ENCODE measurements at regions not wholly inside any gene's neighbourhood (a gene's known extent, or its start where the extent isn't known, plus 50 kb on each side); places are given as distances from the start of the nearest gene placed in this dataset.

DNA sequence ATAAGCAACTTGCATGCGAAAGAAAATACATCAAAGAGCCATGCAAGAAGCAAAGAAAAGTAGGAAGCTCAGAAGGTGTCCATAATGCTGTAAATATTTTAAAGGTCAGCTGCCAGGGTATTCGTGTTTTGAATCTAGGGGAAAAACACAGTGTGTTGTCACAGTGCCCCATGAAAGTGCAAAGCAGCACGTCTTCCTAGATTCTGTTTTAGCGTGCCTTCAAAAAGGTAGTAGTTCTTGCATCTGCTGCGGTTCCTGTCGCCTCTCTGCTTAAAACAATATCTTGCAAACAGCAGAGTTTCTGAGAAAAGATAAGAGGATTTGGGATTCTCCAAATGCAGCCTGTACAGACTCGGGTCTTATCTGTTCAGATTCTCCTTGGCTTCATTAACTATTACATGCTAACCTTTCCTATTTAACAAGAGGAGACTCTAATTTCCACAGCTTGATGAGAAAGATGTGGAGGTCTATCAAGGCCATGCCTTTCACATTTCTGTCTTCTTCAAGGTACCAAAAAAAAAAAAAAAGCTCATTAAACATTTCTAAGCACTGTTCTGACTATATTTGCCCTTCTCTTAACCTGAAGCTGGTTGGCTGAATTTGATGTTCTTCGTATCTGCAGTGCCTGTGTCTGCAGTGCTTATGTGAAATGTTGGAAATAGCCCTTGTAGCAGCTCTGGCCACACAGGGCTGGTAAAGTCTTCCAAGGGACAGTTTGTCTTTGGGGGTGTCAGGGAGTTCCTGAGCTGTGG is 297.5 kb downstream of the ADGB start:
- no peaks in the 10 kb centered on the region for H3K27me3 ChIP-seq (ENCODE audit: insufficient read depth, poor library complexity, severe bottlenecking)
- H3K27ac ChIP-seq (replicated peaks) = no peak overlapping the region
- no peak overlapping the region for H3K4me3 ChIP-seq (replicated peaks; ENCODE audit: insufficient read depth, low read length)
- DNase-seq (ENCODE audit: low read depth in 1 of 2, low spot score in 1 of 2) = no peak
- TF ChIP-seq, protein P1, sequence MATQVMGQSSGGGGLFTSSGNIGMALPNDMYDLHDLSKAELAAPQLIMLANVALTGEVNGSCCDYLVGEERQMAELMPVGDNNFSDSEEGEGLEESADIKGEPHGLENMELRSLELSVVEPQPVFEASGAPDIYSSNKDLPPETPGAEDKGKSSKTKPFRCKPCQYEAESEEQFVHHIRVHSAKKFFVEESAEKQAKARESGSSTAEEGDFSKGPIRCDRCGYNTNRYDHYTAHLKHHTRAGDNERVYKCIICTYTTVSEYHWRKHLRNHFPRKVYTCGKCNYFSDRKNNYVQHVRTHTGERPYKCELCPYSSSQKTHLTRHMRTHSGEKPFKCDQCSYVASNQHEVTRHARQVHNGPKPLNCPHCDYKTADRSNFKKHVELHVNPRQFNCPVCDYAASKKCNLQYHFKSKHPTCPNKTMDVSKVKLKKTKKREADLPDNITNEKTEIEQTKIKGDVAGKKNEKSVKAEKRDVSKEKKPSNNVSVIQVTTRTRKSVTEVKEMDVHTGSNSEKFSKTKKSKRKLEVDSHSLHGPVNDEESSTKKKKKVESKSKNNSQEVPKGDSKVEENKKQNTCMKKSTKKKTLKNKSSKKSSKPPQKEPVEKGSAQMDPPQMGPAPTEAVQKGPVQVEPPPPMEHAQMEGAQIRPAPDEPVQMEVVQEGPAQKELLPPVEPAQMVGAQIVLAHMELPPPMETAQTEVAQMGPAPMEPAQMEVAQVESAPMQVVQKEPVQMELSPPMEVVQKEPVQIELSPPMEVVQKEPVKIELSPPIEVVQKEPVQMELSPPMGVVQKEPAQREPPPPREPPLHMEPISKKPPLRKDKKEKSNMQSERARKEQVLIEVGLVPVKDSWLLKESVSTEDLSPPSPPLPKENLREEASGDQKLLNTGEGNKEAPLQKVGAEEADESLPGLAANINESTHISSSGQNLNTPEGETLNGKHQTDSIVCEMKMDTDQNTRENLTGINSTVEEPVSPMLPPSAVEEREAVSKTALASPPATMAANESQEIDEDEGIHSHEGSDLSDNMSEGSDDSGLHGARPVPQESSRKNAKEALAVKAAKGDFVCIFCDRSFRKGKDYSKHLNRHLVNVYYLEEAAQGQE (IDR thresholded peaks at IDR 0.05; ENCODE audit: insufficient replicate concordance, low read depth) = no peak
- TF ChIP-seq POLR2AphosphoS5 (IDR thresholded peaks at IDR 0.05; ENCODE audit: low read depth) (no peak), GABPA (IDR thresholded peaks at IDR 0.05; ENCODE audit: low read depth) (no peak), SPI1 (IDR thresholded peaks at IDR 0.05; ENCODE audit: borderline replicate concordance, low read depth) (no peak)
- TF ChIP-seq, protein P2, sequence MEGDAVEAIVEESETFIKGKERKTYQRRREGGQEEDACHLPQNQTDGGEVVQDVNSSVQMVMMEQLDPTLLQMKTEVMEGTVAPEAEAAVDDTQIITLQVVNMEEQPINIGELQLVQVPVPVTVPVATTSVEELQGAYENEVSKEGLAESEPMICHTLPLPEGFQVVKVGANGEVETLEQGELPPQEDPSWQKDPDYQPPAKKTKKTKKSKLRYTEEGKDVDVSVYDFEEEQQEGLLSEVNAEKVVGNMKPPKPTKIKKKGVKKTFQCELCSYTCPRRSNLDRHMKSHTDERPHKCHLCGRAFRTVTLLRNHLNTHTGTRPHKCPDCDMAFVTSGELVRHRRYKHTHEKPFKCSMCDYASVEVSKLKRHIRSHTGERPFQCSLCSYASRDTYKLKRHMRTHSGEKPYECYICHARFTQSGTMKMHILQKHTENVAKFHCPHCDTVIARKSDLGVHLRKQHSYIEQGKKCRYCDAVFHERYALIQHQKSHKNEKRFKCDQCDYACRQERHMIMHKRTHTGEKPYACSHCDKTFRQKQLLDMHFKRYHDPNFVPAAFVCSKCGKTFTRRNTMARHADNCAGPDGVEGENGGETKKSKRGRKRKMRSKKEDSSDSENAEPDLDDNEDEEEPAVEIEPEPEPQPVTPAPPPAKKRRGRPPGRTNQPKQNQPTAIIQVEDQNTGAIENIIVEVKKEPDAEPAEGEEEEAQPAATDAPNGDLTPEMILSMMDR (IDR thresholded peaks at IDR 0.05; ENCODE audit: insufficient read depth, low read length) = no peak

DNA sequence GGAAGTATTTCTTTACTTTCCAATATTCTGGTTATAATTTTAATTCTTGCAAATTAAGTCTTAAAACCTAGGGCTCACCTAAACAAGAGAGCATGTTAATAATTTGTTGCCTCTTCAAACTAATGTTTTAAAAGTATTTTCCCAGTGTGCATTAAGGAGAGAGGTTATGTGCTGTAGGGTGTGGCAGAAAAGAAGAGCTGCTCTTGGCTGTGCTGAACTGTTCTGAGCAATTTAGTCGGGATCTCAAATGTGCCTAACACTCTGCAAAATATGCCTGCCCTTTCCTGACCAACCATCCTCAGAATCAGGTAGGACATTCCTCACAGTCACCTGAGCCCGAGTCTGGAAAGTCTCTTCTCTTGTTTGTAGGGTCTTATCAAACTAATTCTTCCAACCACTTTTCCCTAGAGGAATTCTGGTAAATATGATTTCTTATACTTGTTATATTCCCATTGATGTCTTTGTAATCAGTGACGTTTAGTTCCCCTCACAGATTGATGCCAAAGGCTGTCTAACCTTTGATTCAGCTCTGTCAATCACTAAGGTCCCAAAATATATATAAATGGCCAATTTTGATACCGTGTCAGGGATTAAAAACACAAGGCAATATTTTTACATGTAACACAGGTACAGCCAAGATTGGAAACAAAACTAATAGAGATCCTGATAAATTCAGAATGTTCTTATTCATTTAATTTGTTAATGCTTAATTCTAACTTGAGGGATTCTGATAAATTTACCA is 298.4 kb downstream of the ADGB start:
- Histone ChIP-seq H3K27ac (replicated peaks) (no peak overlapping the region), H3K4me3 (replicated peaks; ENCODE audit: insufficient read depth, low read length) (no peak overlapping the region), H3K27me3 (ENCODE audit: insufficient read depth, poor library complexity, severe bottlenecking) (no peaks in the 10 kb centered on the region)
- no peak for TF ChIP-seq POLR2AphosphoS5 (IDR thresholded peaks at IDR 0.05; ENCODE audit: low read depth)
- DNase-seq (ENCODE audit: low read depth in 1 of 2, low spot score in 1 of 2) = no peak

DNA sequence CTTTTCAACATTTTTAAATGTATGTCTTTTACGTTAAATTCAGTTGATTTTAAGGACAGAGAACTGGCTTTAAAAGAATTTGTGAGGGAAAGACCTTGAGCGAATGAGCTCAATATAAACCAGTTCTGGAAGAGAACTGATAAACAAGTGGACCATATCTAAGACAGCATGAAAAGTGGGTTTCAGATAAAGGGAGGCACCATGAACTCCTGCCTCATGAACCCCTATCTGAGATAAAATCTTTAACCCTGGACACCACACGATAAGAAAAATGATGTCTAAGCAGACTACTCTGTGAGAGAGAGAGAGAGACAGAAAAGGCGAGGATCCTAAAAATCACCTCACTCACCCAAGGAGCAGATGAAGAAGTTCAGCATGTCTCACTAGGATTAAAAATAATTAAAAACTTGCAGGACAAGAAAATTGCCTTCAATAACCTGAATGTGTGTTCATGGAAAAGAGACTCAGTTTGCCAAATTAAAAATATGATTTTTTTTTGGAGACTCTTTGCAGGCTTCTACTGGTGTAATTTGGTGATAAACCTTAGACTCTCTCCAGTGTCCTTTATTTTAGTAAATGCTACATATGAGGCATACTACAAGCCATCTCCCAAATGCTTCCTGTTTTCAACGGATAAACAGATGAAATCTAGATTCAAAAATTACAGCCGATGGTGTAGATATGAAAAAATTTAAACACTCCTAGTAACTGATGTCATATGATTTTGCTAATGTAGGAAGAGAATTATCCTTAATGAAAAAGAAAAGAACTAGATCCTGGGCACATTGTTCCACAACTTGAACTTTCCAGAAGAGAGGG is 299.5 kb downstream of the ADGB start:
- no peak overlapping the region for H3K27ac ChIP-seq (replicated peaks)
- H3K4me3 ChIP-seq (replicated peaks; ENCODE audit: insufficient read depth, low read length) = no peak overlapping the region
- no peaks in the 10 kb centered on the region for H3K27me3 ChIP-seq (ENCODE audit: insufficient read depth, poor library complexity, severe bottlenecking)
- DNase-seq (ENCODE audit: low read depth in 1 of 2, low spot score in 1 of 2) = no peak
- TF ChIP-seq SPI1 (IDR thresholded peaks at IDR 0.05; ENCODE audit: borderline replicate concordance, low read depth) (no peak), GABPA (IDR thresholded peaks at IDR 0.05; ENCODE audit: low read depth) (no peak), POLR2AphosphoS5 (IDR thresholded peaks at IDR 0.05; ENCODE audit: low read depth) (no peak)
- TF ChIP-seq, protein P1 (IDR thresholded peaks at IDR 0.05; ENCODE audit: insufficient replicate concordance, low read depth) = no peak
- TF ChIP-seq, protein P2 (IDR thresholded peaks at IDR 0.05; ENCODE audit: insufficient read depth, low read length) = no peak

DNA sequence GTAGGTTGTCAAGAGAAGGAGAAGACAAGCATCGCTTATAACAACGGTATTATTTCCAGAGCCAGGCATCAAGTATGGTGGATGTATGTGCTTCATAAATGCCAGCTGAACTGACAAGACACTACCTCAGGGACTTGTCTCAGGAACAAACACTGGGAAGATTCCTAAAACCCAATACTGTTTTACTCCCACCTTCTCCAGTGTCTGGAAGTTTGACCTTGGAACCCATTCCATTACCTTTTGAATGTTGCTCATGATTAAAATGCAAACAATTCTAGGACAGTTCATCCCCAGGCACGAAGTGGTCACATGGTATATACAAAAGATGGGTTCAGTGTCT is 300.1 kb downstream of the ADGB start:
- no peaks in the 10 kb centered on the region for H3K27me3 ChIP-seq (ENCODE audit: insufficient read depth, poor library complexity, severe bottlenecking)
- TF ChIP-seq, protein P1 (IDR thresholded peaks at IDR 0.05; ENCODE audit: insufficient replicate concordance, low read depth) = no peak
- TF ChIP-seq GABPA (IDR thresholded peaks at IDR 0.05; ENCODE audit: low read depth) = no peak
- no peak for TF ChIP-seq SPI1 (IDR thresholded peaks at IDR 0.05; ENCODE audit: borderline replicate concordance, low read depth)
- TF ChIP-seq, protein P2 (IDR thresholded peaks at IDR 0.05; ENCODE audit: insufficient read depth, low read length) = no peak
- no peak for TF ChIP-seq POLR2AphosphoS5 (IDR thresholded peaks at IDR 0.05; ENCODE audit: low read depth)
- no peak overlapping the region for H3K27ac ChIP-seq (replicated peaks)
- DNase-seq (ENCODE audit: low read depth in 1 of 2, low spot score in 1 of 2) = no peak
- no peak overlapping the region for H3K4me3 ChIP-seq (replicated peaks; ENCODE audit: insufficient read depth, low read length)
